H1 (cell line): ENCODE measurements at regions not wholly inside any gene's neighbourhood (a gene's known extent, or its start where the extent isn't known, plus 50 kb on each side); places are given as distances from the start of the nearest gene placed in this dataset.

Source experiments
- CTCF ChIA-PET: fragments of 300-600 bp; sonication (Branson Sonifier 250); formaldehyde crosslinking; loops from one replicate; lab custom pipeline; 2021; ENCODE audit not compliant: partially characterized antibody; lab: Charles Lee
- POLR2A ChIA-PET: fragments of 300-600 bp; sonication (Branson Sonifier 250); formaldehyde crosslinking; loops from one replicate; lab custom pipeline; 2021; ENCODE audit warnings: inconsistent platforms; ENCODE audit not compliant: partially characterized antibody; lab: Charles Lee
- DNase-seq, 2 experiments: peaks; one replicate each; pipeline versions ENCODE4 v3.0.0 to v3.0.0-alpha.2; 2010 to 2022; ENCODE audit warnings: low spot score in 2 of 2, low read depth in 1 of 2, mixed read lengths in 1 of 2
- FAIRE-seq: peaks from 2 replicates; lab custom pipeline; 2011; peaks lifted over from hg19 to GRCh38; lab: Jason Lieb, UNC
- H2AFZ ChIP-seq: 2 replicates; pipeline ENCODE4 v1.8.1; 2012; ENCODE audit warnings: low read length, inconsistent platforms
- H2AK5ac ChIP-seq: 2 replicates; pipeline ENCODE4 v1.6.1; 2013; ENCODE audit warnings: low read depth, low read length
- H2BK120ac ChIP-seq: replicated peaks from 2 replicates; pipeline ENCODE3; 2013; ENCODE audit warnings: low read depth, low read length, inconsistent platforms
- H2BK12ac ChIP-seq: 2 replicates; pipeline ENCODE4 v1.6.1; 2013; ENCODE audit warnings: low read depth, low read length
- H2BK15ac ChIP-seq: 2 replicates; pipeline ENCODE4 v1.6.1; 2013; ENCODE audit warnings: low read length
- H2BK20ac ChIP-seq: 2 replicates; pipeline ENCODE4 v1.6.1; 2013; ENCODE audit warnings: low read length
- H2BK5ac ChIP-seq: 2 replicates; pipeline ENCODE4 v1.6.1; 2013; ENCODE audit warnings: low read depth, low read length
- H3K14ac ChIP-seq: 2 replicates; pipeline ENCODE4 v1.6.1; 2013; ENCODE audit warnings: inconsistent platforms; ENCODE audit not compliant: insufficient read length
- H3K18ac ChIP-seq: 2 replicates; pipeline ENCODE4 v1.6.1; 2013; ENCODE audit warnings: low read length; ENCODE audit errors: extremely low read depth
- H3K23ac ChIP-seq: 2 replicates; pipeline ENCODE4 v1.6.1; 2013; ENCODE audit warnings: inconsistent platforms; ENCODE audit not compliant: insufficient read length
- H3K23me2 ChIP-seq: 2 replicates; pipeline ENCODE4 v1.6.1; 2013; ENCODE audit warnings: low read depth, low read length
- H3K27ac ChIP-seq: 2 replicates; pipeline ENCODE4 v1.6.1; 2011; ENCODE audit warnings: low read depth, low read length, inconsistent platforms
- H3K27me3 ChIP-seq, 4 experiments: replicated peaks in 1 of 4; 1 replicate in 1 of 4; 2 replicates in 3 of 4; pipeline versions ENCODE4 v1.6.1 to v1.8.1; 2011 to 2013; ENCODE audit warnings: low read length in 3 of 4, mild to moderate bottlenecking in 3 of 4, inconsistent platforms in 2 of 4, mixed read lengths in 2 of 4, moderate library complexity in 1 of 4; ENCODE audit not compliant: control insufficient read depth in 3 of 4, insufficient read depth in 3 of 4; ENCODE audit errors: extremely low read depth in 1 of 4
- H3K36me3 ChIP-seq, 4 experiments: 2 replicates each; pipeline versions ENCODE4 v1.6.1 to v1.8.1; 2011 to 2013; ENCODE audit warnings: mild to moderate bottlenecking in 4 of 4, low read length in 3 of 4, moderate library complexity in 2 of 4, control low read depth in 1 of 4, inconsistent platforms in 1 of 4; ENCODE audit not compliant: insufficient read depth in 4 of 4, control insufficient read depth in 2 of 4
- H3K4ac ChIP-seq: replicated peaks from 2 replicates; pipeline ENCODE3; 2013; ENCODE audit warnings: low read length, low read depth, mixed read lengths, inconsistent platforms; ENCODE audit not compliant: insufficient read length
- H3K4me1 ChIP-seq, 4 experiments: replicated peaks in 1 of 4; 1 replicate in 1 of 4; 2 replicates in 3 of 4; pipeline versions ENCODE4 v1.6.1 to v1.8.1; 2011 to 2013; ENCODE audit warnings: low read length in 3 of 4, inconsistent platforms in 2 of 4, mixed read lengths in 1 of 4; ENCODE audit not compliant: insufficient read depth in 4 of 4, control insufficient read depth in 3 of 4
- H3K4me2 ChIP-seq, 2 experiments: 2 replicates each; pipeline versions ENCODE4 v1.6.1 to v1.8.1; 2011 to 2013; ENCODE audit warnings: low read depth in 2 of 2, low read length in 2 of 2, control low read depth in 1 of 2, inconsistent platforms in 1 of 2, mild to moderate bottlenecking in 1 of 2; ENCODE audit not compliant: insufficient read depth in 1 of 2
- H3K4me3 ChIP-seq, 4 experiments: fragments of 200-600, 300-600 bp in 1 of 4; sonication (generic), shearing (Covaris generic), sonication (Bioruptor Twin) in 1 of 4; 2 replicates each; pipeline versions ENCODE4 v1.5.1 to v1.8.1; 2011 to 2016; ENCODE audit warnings: low read length in 4 of 4, low read depth in 3 of 4, control low read depth in 2 of 4, inconsistent platforms in 2 of 4, mild to moderate bottlenecking in 2 of 4, mixed read lengths in 1 of 4, moderate library complexity in 1 of 4; ENCODE audit not compliant: insufficient read depth in 2 of 4; ENCODE audit errors: extremely low read depth in 1 of 4
- H3K56ac ChIP-seq: replicated peaks from 2 replicates; pipeline ENCODE3; 2013; ENCODE audit warnings: low read depth, mild to moderate bottlenecking, mixed read lengths, low read length, inconsistent platforms; ENCODE audit not compliant: insufficient read length
- H3K79me1 ChIP-seq: 2 replicates; pipeline ENCODE4 v1.6.1; 2013; ENCODE audit warnings: low read depth, low read length, control low read depth
- H3K79me2 ChIP-seq, 2 experiments: 2 replicates each; pipeline versions ENCODE4 v1.6.1 to v1.8.1; 2012 to 2013; ENCODE audit warnings: low read length in 2 of 2, mild to moderate bottlenecking in 2 of 2, inconsistent platforms in 1 of 2; ENCODE audit not compliant: insufficient read depth in 2 of 2, control insufficient read depth in 1 of 2
- H3K9ac ChIP-seq, 4 experiments: replicated peaks in 1 of 4; 1 replicate in 1 of 4; 2 replicates in 3 of 4; pipeline versions ENCODE4 v1.6.1 to v1.8.1; 2011 to 2013; ENCODE audit warnings: low read depth in 3 of 4, low read length in 3 of 4, control low read depth in 2 of 4, mild to moderate bottlenecking in 2 of 4, moderate library complexity in 2 of 4, inconsistent platforms in 1 of 4; ENCODE audit errors: extremely low read depth in 1 of 4
- H3K9me3 ChIP-seq, 2 experiments: 2 replicates each; pipeline versions ENCODE4 v1.6.1 to v1.8.1; 2012 to 2013; ENCODE audit warnings: mild to moderate bottlenecking in 2 of 2, moderate library complexity in 2 of 2, control low read depth in 1 of 2, inconsistent platforms in 1 of 2, low read depth in 1 of 2, low read length in 1 of 2, mixed read lengths in 1 of 2; ENCODE audit not compliant: insufficient read depth in 2 of 2
- H4K20me1 ChIP-seq, 2 experiments: replicated peaks in 1 of 2; 2 replicates each; pipeline versions ENCODE3 to v1.8.1; 2011 to 2013; ENCODE audit warnings: inconsistent platforms in 2 of 2, low read length in 2 of 2, mild to moderate bottlenecking in 1 of 2; ENCODE audit not compliant: insufficient read depth in 2 of 2, control insufficient read depth in 1 of 2
- H4K5ac ChIP-seq: 2 replicates; pipeline ENCODE4 v1.6.1; 2013; ENCODE audit warnings: low read length, low read depth, mixed read lengths, inconsistent platforms; ENCODE audit not compliant: insufficient read length
- H4K8ac ChIP-seq: 2 replicates; pipeline ENCODE4 v1.8.0; 2013; ENCODE audit warnings: mild to moderate bottlenecking, moderate library complexity, low read length, inconsistent platforms; ENCODE audit not compliant: insufficient read depth; ENCODE audit errors: extremely low read depth
- H4K91ac ChIP-seq: replicated peaks from 2 replicates; pipeline ENCODE3; 2013; ENCODE audit warnings: low read length, mixed read lengths, inconsistent platforms; ENCODE audit not compliant: insufficient read length
- ASH2L ChIP-seq: fragments of 200-600, 300-600 bp; sonication (generic); IDR thresholded peaks from one replicate; pipeline ENCODE4 v1.7.1; 2017; ENCODE audit warnings: low read length
- ATF2 ChIP-seq: IDR thresholded peaks from 2 replicates; pipeline ENCODE4 v1.6.1; 2012; ENCODE audit warnings: low read length, inconsistent platforms
- BCL11A ChIP-seq, 2 experiments: IDR thresholded peaks; one replicate each; pipeline ENCODE4 v1.6.1; 2011; ENCODE audit warnings: low read depth in 2 of 2, low read length in 2 of 2, mild to moderate bottlenecking in 2 of 2
- CREB1 ChIP-seq: IDR thresholded peaks from 2 replicates; pipeline ENCODE4 v1.6.1; 2012; ENCODE audit warnings: inconsistent platforms
- HDAC2 ChIP-seq, 2 experiments: fragments of 300-600 bp in 1 of 2; sonication (generic) in 1 of 2; IDR thresholded peaks; 2 replicates each; pipeline ENCODE4 v1.6.1; 2011 to 2012; ENCODE audit warnings: low read depth in 2 of 2, low read length in 2 of 2, mild to moderate bottlenecking in 2 of 2, moderate library complexity in 2 of 2, borderline replicate concordance in 1 of 2, inconsistent platforms in 1 of 2
- HDAC6 ChIP-seq: IDR thresholded peaks from one replicate; pipeline ENCODE4 v1.7.1; 2012; ENCODE audit warnings: low read depth, mild to moderate bottlenecking, inconsistent platforms, low read length, moderate library complexity
- KDM5A ChIP-seq: fragments of 200-600 bp; IDR thresholded peaks from 2 replicates; pipeline ENCODE4 v1.7.1; 2012; ENCODE audit warnings: mild to moderate bottlenecking, low read length, inconsistent platforms, mixed read lengths
- SP4 ChIP-seq: IDR thresholded peaks from 2 replicates; pipeline ENCODE4 v1.6.1; 2012; ENCODE audit warnings: low read length, inconsistent platforms
- SUZ12 ChIP-seq: fragments of 200-600 bp; sonication (generic); IDR thresholded peaks from 2 replicates; pipeline ENCODE4 v1.6.1; 2012; ENCODE audit warnings: mild to moderate bottlenecking, inconsistent platforms, low read length, moderate library complexity, mixed read lengths
- YY1 ChIP-seq: IDR thresholded peaks from 2 replicates; pipeline ENCODE4 v1.6.1; 2011; ENCODE audit warnings: low read depth, mild to moderate bottlenecking, low read length
- WGBS, 2 experiments: shearing (Covaris generic) in 1 of 2; methylation state at CpG; one replicate each; pipeline versions ENCODE4 v1.1.6 to v1.1.7; 2013 to 2015; ENCODE audit warnings: low lambda C conversion rate in 2 of 2, mixed read lengths in 2 of 2, inconsistent platforms in 1 of 2, low coverage in 1 of 2, missing lambda C conversion rate in 1 of 2; ENCODE audit not compliant: insufficient replicate concordance in 2 of 2, insufficient coverage in 1 of 2, insufficient read length in 1 of 2; ENCODE audit errors: extremely low coverage in 1 of 2, missing lambda C conversion rate in 1 of 2; 5-methylcytosine and 5-hydroxymethylcytosine counted together
- TF ChIP-seq, protein P1 (sequence below): IDR thresholded peaks from 2 replicates; pipeline ENCODE4 v1.6.1; 2012; ENCODE audit warnings: inconsistent platforms

DNA sequence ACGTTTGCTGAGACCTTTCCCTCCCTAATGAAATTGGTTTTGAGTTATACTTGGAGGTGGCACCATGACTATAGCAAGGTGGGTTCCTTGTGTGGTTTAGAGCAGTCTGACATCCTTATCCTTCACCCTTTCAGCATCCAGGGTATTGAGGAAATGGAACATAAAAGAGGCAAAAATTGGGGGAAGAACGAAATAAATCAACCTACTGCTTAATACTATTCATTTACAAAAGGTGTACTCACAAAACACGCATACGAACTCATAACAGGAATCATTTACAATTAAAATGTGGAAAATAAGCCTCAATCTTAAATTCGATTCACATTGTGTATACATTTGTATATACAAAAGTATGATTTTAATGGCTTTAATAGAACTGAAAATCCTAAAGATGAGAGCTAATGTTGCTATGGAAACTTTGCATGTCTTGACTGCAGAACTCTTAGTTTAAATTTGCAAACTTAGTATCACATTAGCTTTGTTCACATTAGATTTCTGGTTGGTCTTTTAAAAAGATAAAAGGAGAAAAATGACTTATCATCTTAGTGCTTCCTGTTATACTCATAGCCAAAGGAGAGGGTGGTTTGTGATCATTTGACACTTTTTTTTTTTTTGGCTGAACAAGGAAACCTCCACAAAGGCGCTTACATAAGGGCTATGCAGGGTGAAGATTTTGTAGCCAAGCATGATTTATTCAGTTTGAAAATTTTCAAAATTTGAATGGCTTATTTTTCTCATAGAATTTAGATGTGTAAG lies 76.1 kb upstream of the ATXN1 start:
- H3K4me2 ChIP-seq = no peak overlapping the region
- H3K23ac ChIP-seq = no peak overlapping the region
- no peaks in the 10 kb centered on the region; a peak in 1 of 7 replicates for H3K4me1 ChIP-seq
- FAIRE-seq (no peak), DNase-seq (no peak)
- no peak overlapping the region for H3K4ac ChIP-seq
- no peaks in the 10 kb centered on the region; the same call in 1 of the 2 replicates for H3K79me1 ChIP-seq
- H4K20me1 ChIP-seq = no peaks in the 10 kb centered on the region
- CTCF ChIA-PET = interaction anchor here (0.8 to 1.1 kb wide), 4 partner anchors 12 to 27 kb away, joined by 3 read pairs; no protein-coding TSS in a partner anchor
- 88% methylated on average over 6 of the region's 6 CpGs; no CpG with 5 or more reads in 1 of the 2 experiments for WGBS, 2 experiments
- no peak overlapping the region for H2BK20ac ChIP-seq
- H2BK15ac ChIP-seq = no peak overlapping the region
- TF ChIP-seq SUZ12 (no peak), SP4 (no peak), BCL11A (IDR thresholded peaks at IDR 0.05; ENCODE audit: low read depth in 2 of 2, low read length in 2 of 2) (no peak), ATF2 (no peak), YY1 (no peak), CREB1 (no peak), KDM5A (no peak), ASH2L (no peak), HDAC6 (no peak), HDAC2 (IDR thresholded peaks at IDR 0.05; ENCODE audit: borderline replicate concordance in 1 of 2, low read depth in 2 of 2, low read length in 2 of 2) (no peak)
- TF ChIP-seq, protein P1, sequence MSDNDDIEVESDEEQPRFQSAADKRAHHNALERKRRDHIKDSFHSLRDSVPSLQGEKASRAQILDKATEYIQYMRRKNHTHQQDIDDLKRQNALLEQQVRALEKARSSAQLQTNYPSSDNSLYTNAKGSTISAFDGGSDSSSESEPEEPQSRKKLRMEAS = no peak
- no peak overlapping the region for H3K56ac ChIP-seq
- H2BK12ac ChIP-seq = no peak overlapping the region
- no peak overlapping the region for H4K91ac ChIP-seq
- no peaks in the 10 kb centered on the region for H3K23me2 ChIP-seq
- no peak overlapping the region for H2AK5ac ChIP-seq
- H4K8ac ChIP-seq = no peak overlapping the region
- no peak overlapping the region for H2AFZ ChIP-seq
- no peaks in the 10 kb centered on the region for H3K9me3 ChIP-seq
- no peak overlapping the region for H3K9ac ChIP-seq
- no peaks in the 10 kb centered on the region for H3K36me3 ChIP-seq
- H3K27ac ChIP-seq = no peak overlapping the region
- H2BK120ac ChIP-seq = no peak overlapping the region
- POLR2A ChIA-PET = no interaction called here
- H3K79me2 ChIP-seq = no peaks in the 10 kb centered on the region
- no peaks in the 10 kb centered on the region for H3K27me3 ChIP-seq
- H2BK5ac ChIP-seq = no peak overlapping the region
- no peak overlapping the region for H3K14ac ChIP-seq
- no peak overlapping the region for H4K5ac ChIP-seq
- no peak overlapping the region for H3K4me3 ChIP-seq
- no peak overlapping the region for H3K18ac ChIP-seq
